Progenitor cell of endocrine pancreas (in vitro differentiated cells): ENCODE measurements at regions not wholly inside any gene's neighbourhood (a gene's known extent, or its start where the extent isn't known, plus 50 kb on each side); places are given as distances from the start of the nearest gene placed in this dataset.

Experiments
- DNase-seq: peaks from one replicate; pipeline ENCODE4 v3.0.0; 2021; ENCODE audit warnings: low spot score; ENCODE audit not compliant: unreplicated experiment
- H3K27ac Mint-ChIP-seq: 2 replicates; pipeline ENCODE4 v1.8.0; 2021; ENCODE audit warnings: mild to moderate bottlenecking, moderate library complexity, mixed read lengths
- H3K27me3 Mint-ChIP-seq: 2 replicates; pipeline ENCODE4 v1.8.0; 2021; ENCODE audit warnings: mixed read lengths
- H3K36me3 Mint-ChIP-seq: 2 replicates; pipeline ENCODE4 v1.8.0; 2022; ENCODE audit warnings: mixed read lengths; ENCODE audit not compliant: insufficient read depth
- H3K4me1 Mint-ChIP-seq: 2 replicates; pipeline ENCODE4 v1.8.0; 2021; ENCODE audit warnings: low read depth, mixed read lengths
- H3K4me3 Mint-ChIP-seq: 2 replicates; pipeline ENCODE4 v1.8.0; 2021; ENCODE audit warnings: low read depth, mild to moderate bottlenecking, moderate library complexity, mixed read lengths
- H3K9me3 Mint-ChIP-seq: 2 replicates; pipeline ENCODE4 v1.8.0; 2021; ENCODE audit warnings: low read depth, mixed read lengths
- CTCF ChIP-seq: fragments of 200-600 bp; sonication (generic); IDR thresholded peaks from one replicate; pipeline ENCODE4 v1.5.0; 2021; ENCODE audit warnings: antibody characterized with exemption, mild to moderate bottlenecking; ENCODE audit not compliant: unreplicated experiment

GRCh38 chr2:6685447-6685846 lies 180.3 kb downstream of the CMPK2 start:
- H3K27me3 Mint-ChIP-seq = no peaks in the 10 kb centered on the region
- H3K36me3 Mint-ChIP-seq = peaks cover 3% of the 10 kb centered on the region
- no peak overlapping the region for H3K4me3 Mint-ChIP-seq
- peaks cover 22% of the 10 kb centered on the region for H3K9me3 Mint-ChIP-seq
- no peak for DNase-seq
- H3K4me1 Mint-ChIP-seq = no peaks in the 10 kb centered on the region
- TF ChIP-seq CTCF = no peak
- H3K27ac Mint-ChIP-seq = no peak overlapping the region

- no peaks in the 10 kb centered on the region for H3K4me1 Mint-ChIP-seq
- peaks cover 13% of the 10 kb centered on the region for H3K9me3 Mint-ChIP-seq
- H3K36me3 Mint-ChIP-seq = peaks cover 1% of the 10 kb centered on the region
- no peaks in the 10 kb centered on the region for H3K27me3 Mint-ChIP-seq
- DNase-seq = no peak
- no peak for TF ChIP-seq CTCF
- H3K4me3 Mint-ChIP-seq = no peak overlapping the region
- H3K27ac Mint-ChIP-seq = no peak overlapping the region
These were observed 173.7 kb downstream of the CMPK2 start for GRCh38 chr2:6692056-6692455.

GRCh38 chr2:6692819-6693218 lies 172.9 kb downstream of the CMPK2 start:
- Mint-ChIP-seq H3K27me3 (no peaks in the 10 kb centered on the region), H3K4me1 (no peaks in the 10 kb centered on the region), H3K4me3 (no peak overlapping the region), H3K36me3 (no peaks in the 10 kb centered on the region), H3K9me3 (peaks cover 10% of the 10 kb centered on the region), H3K27ac (no peak overlapping the region)
- TF ChIP-seq CTCF = no peak
- DNase-seq = no peak

- no peaks in the 10 kb centered on the region for H3K9me3 Mint-ChIP-seq
These were observed 171.2 kb downstream of the CMPK2 start for GRCh38 chr2:6694555-6694954.

GRCh38 chr2:6700335-6700734 lies 165.4 kb downstream of the CMPK2 start:
- H3K9me3 Mint-ChIP-seq = peaks cover 18% of the 10 kb centered on the region
- H3K4me1 Mint-ChIP-seq = no peaks in the 10 kb centered on the region
- no peak overlapping the region for H3K4me3 Mint-ChIP-seq
- no peaks in the 10 kb centered on the region for H3K27me3 Mint-ChIP-seq
- no peak for DNase-seq
- TF ChIP-seq CTCF = no peak
- no peak overlapping the region for H3K27ac Mint-ChIP-seq
- peaks cover 6% of the 10 kb centered on the region for H3K36me3 Mint-ChIP-seq

More at GRCh38 chr2:6694555-6694954, 171.2 kb downstream of the CMPK2 start:
- Mint-ChIP-seq H3K36me3 (no peaks in the 10 kb centered on the region), H3K27me3 (no peaks in the 10 kb centered on the region), H3K27ac (no peak overlapping the region), H3K4me1 (no peaks in the 10 kb centered on the region), H3K4me3 (no peak overlapping the region)
- TF ChIP-seq CTCF = no peak
- DNase-seq = no peak
